Mammary epithelial cell (primary cell): ENCODE measurements at regions not wholly inside any gene's neighbourhood (a gene's known extent, or its start where the extent isn't known, plus 50 kb on each side); places are given as distances from the start of the nearest gene placed in this dataset.

Experiments
- EZH2 ChIP-seq: IDR thresholded peaks from 2 replicates; pipeline ENCODE4 v1.6.1; 2012; ENCODE audit warnings: low read length, inconsistent platforms, borderline replicate concordance
- TF ChIP-seq, protein P1 (sequence below), 2 donors: IDR thresholded peaks in 1 of 2; conservative IDR thresholded peaks in 1 of 2; 2 replicates each; pipeline ENCODE4 v1.5.1; 2011 to 2012; ENCODE audit warnings: inconsistent platforms in 2 of 2, low read length in 2 of 2, mild to moderate bottlenecking in 2 of 2, control low read depth in 1 of 2, low read depth in 1 of 2; ENCODE audit not compliant: insufficient read depth in 1 of 2; ENCODE audit errors: extremely low read depth in 1 of 2

DNA sequence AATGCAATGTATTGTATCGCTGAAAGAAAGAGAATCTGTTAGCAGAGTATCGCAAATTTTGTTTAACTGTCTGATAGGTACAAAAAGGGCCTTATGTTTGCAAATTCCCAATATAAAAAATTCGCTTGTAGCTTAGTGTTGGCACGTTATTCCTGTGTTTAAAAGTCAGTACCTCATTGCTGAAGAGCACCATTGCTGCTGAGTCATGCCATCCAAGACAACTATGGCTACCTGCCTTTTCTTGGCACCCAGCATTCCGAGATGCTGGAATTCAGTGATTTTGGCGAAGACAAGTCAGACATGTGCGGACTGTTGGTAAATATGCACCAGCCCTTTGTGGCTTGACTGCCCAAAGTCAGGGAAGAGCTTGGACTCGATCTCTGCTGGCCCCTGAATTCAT, 149.5 kb upstream of the EEA1 start:
- TF ChIP-seq, protein P1, sequence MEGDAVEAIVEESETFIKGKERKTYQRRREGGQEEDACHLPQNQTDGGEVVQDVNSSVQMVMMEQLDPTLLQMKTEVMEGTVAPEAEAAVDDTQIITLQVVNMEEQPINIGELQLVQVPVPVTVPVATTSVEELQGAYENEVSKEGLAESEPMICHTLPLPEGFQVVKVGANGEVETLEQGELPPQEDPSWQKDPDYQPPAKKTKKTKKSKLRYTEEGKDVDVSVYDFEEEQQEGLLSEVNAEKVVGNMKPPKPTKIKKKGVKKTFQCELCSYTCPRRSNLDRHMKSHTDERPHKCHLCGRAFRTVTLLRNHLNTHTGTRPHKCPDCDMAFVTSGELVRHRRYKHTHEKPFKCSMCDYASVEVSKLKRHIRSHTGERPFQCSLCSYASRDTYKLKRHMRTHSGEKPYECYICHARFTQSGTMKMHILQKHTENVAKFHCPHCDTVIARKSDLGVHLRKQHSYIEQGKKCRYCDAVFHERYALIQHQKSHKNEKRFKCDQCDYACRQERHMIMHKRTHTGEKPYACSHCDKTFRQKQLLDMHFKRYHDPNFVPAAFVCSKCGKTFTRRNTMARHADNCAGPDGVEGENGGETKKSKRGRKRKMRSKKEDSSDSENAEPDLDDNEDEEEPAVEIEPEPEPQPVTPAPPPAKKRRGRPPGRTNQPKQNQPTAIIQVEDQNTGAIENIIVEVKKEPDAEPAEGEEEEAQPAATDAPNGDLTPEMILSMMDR (conservative IDR thresholded peaks at IDR 0.05 in 1 of 2, IDR thresholded peaks at IDR 0.05 in 1 of 2; ENCODE audit: extremely low read depth in 1 of 2, insufficient read depth in 1 of 2, low read depth in 1 of 2, low read length in 2 of 2) = no peak
- no peak for TF ChIP-seq EZH2
